Mucosa of rectum (tissue), 2 donors: ENCODE measurements at regions not wholly inside any gene's neighbourhood (a gene's known extent, or its start where the extent isn't known, plus 50 kb on each side); places are given as distances from the start of the nearest gene placed in this dataset.
"Not testable (repeated sequence)": the region's sequence is repeated elsewhere in the genome, so short reads cannot be mapped to it uniquely, and the experiment has no call there.

Experiments
- H3K27ac ChIP-seq, 2 donors: one replicate each; pipeline ENCODE4 v1.7.0; 2013; ENCODE audit warnings: inconsistent platforms in 2 of 2, low read depth in 2 of 2, low read length in 2 of 2
- H3K27me3 ChIP-seq, 2 donors: one replicate each; pipeline ENCODE4 v1.7.0; 2013; ENCODE audit warnings: low read length in 2 of 2; ENCODE audit not compliant: control insufficient read depth in 2 of 2, insufficient read depth in 2 of 2
- H3K36me3 ChIP-seq, 2 donors: one replicate each; pipeline ENCODE4 v1.7.0; 2013; ENCODE audit warnings: low read length in 2 of 2; ENCODE audit not compliant: control insufficient read depth in 2 of 2, insufficient read depth in 2 of 2
- H3K4me1 ChIP-seq, 2 donors: one replicate each; pipeline ENCODE4 v1.7.0; 2013; ENCODE audit warnings: low read length in 2 of 2, mild to moderate bottlenecking in 1 of 2; ENCODE audit not compliant: control insufficient read depth in 2 of 2, insufficient read depth in 2 of 2
- H3K4me3 ChIP-seq, 2 donors: one replicate each; pipeline ENCODE4 v1.7.0; 2013; ENCODE audit warnings: low read length in 2 of 2
- H3K9ac ChIP-seq, 2 donors: one replicate each; pipeline ENCODE4 v1.7.0; 2013; ENCODE audit warnings: low read length in 2 of 2, low read depth in 1 of 2, mild to moderate bottlenecking in 1 of 2
- H3K9me3 ChIP-seq, 2 donors: one replicate each; pipeline ENCODE4 v1.7.0; 2013; ENCODE audit warnings: low read length in 2 of 2; ENCODE audit not compliant: control insufficient read depth in 2 of 2
- donor health status: healthy.
- donor health status: Normal muscosa, but diverticular disease.

- Histone ChIP-seq H3K27me3 (no peaks in the 10 kb centered on the region), H3K4me3 (no peak overlapping the region), H3K36me3 (no peaks in the 10 kb centered on the region), H3K27ac (no peak overlapping the region), H3K9ac (no peak overlapping the region), H3K9me3 (no peaks in the 10 kb centered on the region), H3K4me1 (no peaks in the 10 kb centered on the region)
These were observed 88.2 kb upstream of the SEMA3C start for GRCh38 chr7:81007051-81007450.

GRCh38 chr7:81005254-81005653, 86.4 kb upstream of the SEMA3C start:
- H3K36me3 ChIP-seq = no peaks in the 10 kb centered on the region
- H3K27me3 ChIP-seq = no peaks in the 10 kb centered on the region
- no peaks in the 10 kb centered on the region for H3K4me1 ChIP-seq
- H3K27ac ChIP-seq = no peak overlapping the region
- H3K9me3 ChIP-seq = no peaks in the 10 kb centered on the region
- H3K4me3 ChIP-seq = no peak overlapping the region
- no peak overlapping the region for H3K9ac ChIP-seq

GRCh38 chr7:81004098-81004497, 85.2 kb upstream of the SEMA3C start:
- H3K4me3 ChIP-seq = no peak overlapping the region
- no peak overlapping the region for H3K9ac ChIP-seq
- no peaks in the 10 kb centered on the region for H3K4me1 ChIP-seq
- H3K36me3 ChIP-seq = no peaks in the 10 kb centered on the region
- no peaks in the 10 kb centered on the region for H3K9me3 ChIP-seq
- H3K27me3 ChIP-seq = no peaks in the 10 kb centered on the region
- no peak overlapping the region for H3K27ac ChIP-seq

- H3K4me3 ChIP-seq = no peak overlapping the region
- H3K36me3 ChIP-seq = no peaks in the 10 kb centered on the region
- no peak overlapping the region for H3K27ac ChIP-seq
- no peaks in the 10 kb centered on the region for H3K27me3 ChIP-seq
- H3K9me3 ChIP-seq = no peaks in the 10 kb centered on the region
- H3K4me1 ChIP-seq = no peaks in the 10 kb centered on the region
- no peak overlapping the region for H3K9ac ChIP-seq
These were observed 84.5 kb upstream of the SEMA3C start for GRCh38 chr7:81003326-81003725.

- H3K9ac ChIP-seq = no peak overlapping the region
These were observed 83.6 kb upstream of the SEMA3C start for GRCh38 chr7:81002421-81002820.

GRCh38 chr7:80999771-81000170, 80.9 kb upstream of the SEMA3C start:
- Histone ChIP-seq H3K36me3 (no peaks in the 10 kb centered on the region), H3K9me3 (no peaks in the 10 kb centered on the region), H3K9ac (no peak overlapping the region), H3K4me1 (no peaks in the 10 kb centered on the region), H3K27me3 (no peaks in the 10 kb centered on the region), H3K4me3 (no peak overlapping the region), H3K27ac (no peak overlapping the region)

More at GRCh38 chr7:81002421-81002820, 83.6 kb upstream of the SEMA3C start:
- H3K27ac ChIP-seq = no peak overlapping the region
- H3K36me3 ChIP-seq = no peaks in the 10 kb centered on the region
- no peaks in the 10 kb centered on the region for H3K9me3 ChIP-seq
- H3K27me3 ChIP-seq = no peaks in the 10 kb centered on the region
- no peak overlapping the region for H3K4me3 ChIP-seq
- H3K4me1 ChIP-seq = no peaks in the 10 kb centered on the region

GRCh38 chr7:80999100-80999499, 80.2 kb upstream of the SEMA3C start:
- no peaks in the 10 kb centered on the region for H3K36me3 ChIP-seq
- no peak overlapping the region for H3K27ac ChIP-seq
- H3K4me1 ChIP-seq = no peaks in the 10 kb centered on the region
- no peak overlapping the region for H3K4me3 ChIP-seq
- H3K9me3 ChIP-seq = no peaks in the 10 kb centered on the region
- H3K27me3 ChIP-seq = no peaks in the 10 kb centered on the region
- H3K9ac ChIP-seq = no peak overlapping the region

GRCh38 chr7:80997841-80998240, 79.0 kb upstream of the SEMA3C start:
- Histone ChIP-seq H3K27ac (no peak overlapping the region), H3K4me3 (no peak overlapping the region), H3K36me3 (no peaks in the 10 kb centered on the region), H3K4me1 (no peaks in the 10 kb centered on the region), H3K9ac (no peak overlapping the region), H3K9me3 (no peaks in the 10 kb centered on the region), H3K27me3 (no peaks in the 10 kb centered on the region)

GRCh38 chr7:80996236-80996635, 77.4 kb upstream of the SEMA3C start:
- H3K4me3 ChIP-seq, H3K36me3 ChIP-seq, H3K27ac ChIP-seq, H3K9me3 ChIP-seq, H3K4me1 ChIP-seq, H3K27me3 ChIP-seq, H3K9ac ChIP-seq: not testable (repeated sequence)

GRCh38 chr7:80991654-80992053, 72.8 kb upstream of the SEMA3C start:
- Histone ChIP-seq H3K27me3 (no peaks in the 10 kb centered on the region), H3K36me3 (no peaks in the 10 kb centered on the region), H3K27ac (no peak overlapping the region), H3K9ac (no peak overlapping the region), H3K4me3 (no peak overlapping the region), H3K9me3 (no peaks in the 10 kb centered on the region), H3K4me1 (no peaks in the 10 kb centered on the region)

- H3K4me3 ChIP-seq = no peak overlapping the region
- H3K27me3 ChIP-seq = no peaks in the 10 kb centered on the region
- H3K4me1 ChIP-seq = no peaks in the 10 kb centered on the region
- no peaks in the 10 kb centered on the region for H3K9me3 ChIP-seq
- H3K9ac ChIP-seq = no peak overlapping the region
- no peak overlapping the region for H3K27ac ChIP-seq
- no peaks in the 10 kb centered on the region for H3K36me3 ChIP-seq
These were observed 65.8 kb upstream of the SEMA3C start for GRCh38 chr7:80984619-80985018.
